HL-60/S4 treated with phorbol 12-myristate 13-acetate at 8.2 ng/mL for 4 days and 3 days (cell line): ENCODE measurements at regions not wholly inside any gene's neighbourhood (a gene's known extent, or its start where the extent isn't known, plus 50 kb on each side); places are given as distances from the start of the nearest gene placed in this dataset.

Source experiments
- in situ Hi-C: fragments of 300-500 bp; cut with MboI; formaldehyde crosslinking; loops from 2 replicates; pipeline ENCODE4 v1.15.0; 2022; ENCODE audit warnings: low sequenced_read_pairs

- in situ Hi-C loops: no loop called here
Observed at GRCh38 chr15:94745371-94745770, 514.0 kb downstream of the MCTP2 start.

DNA sequence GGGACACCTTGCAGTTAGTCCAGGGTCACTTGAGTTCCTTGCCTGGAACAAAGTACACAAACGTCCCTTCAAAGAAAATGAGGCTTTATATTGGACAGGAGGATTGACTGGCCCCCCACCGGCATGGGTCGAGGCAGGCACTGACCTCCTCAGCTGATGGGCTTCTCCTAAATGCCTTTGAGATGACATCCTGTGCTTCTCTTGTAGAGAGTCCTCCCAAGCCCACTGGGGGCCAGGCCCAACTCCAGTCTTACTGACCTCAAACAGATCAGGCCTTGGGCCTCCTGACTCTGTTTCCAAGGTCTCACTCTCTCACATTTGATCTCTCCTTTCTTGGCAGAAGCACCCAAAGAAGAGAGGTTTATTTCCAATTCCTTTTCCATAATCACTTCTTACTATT, 516.1 kb downstream of the MCTP2 start:
- in situ Hi-C loops: no loop called here

- in situ Hi-C loops: no loop called here
Observed at GRCh38 chr15:94749811-94750617, 518.7 kb downstream of the MCTP2 start.

- in situ Hi-C loops: no loop called here
Observed at GRCh38 chr15:94760348-94760747, 529.0 kb downstream of the MCTP2 start.

GRCh38 chr15:94761574-94761973, 530.2 kb downstream of the MCTP2 start:
- in situ Hi-C loops: no loop called here

DNA sequence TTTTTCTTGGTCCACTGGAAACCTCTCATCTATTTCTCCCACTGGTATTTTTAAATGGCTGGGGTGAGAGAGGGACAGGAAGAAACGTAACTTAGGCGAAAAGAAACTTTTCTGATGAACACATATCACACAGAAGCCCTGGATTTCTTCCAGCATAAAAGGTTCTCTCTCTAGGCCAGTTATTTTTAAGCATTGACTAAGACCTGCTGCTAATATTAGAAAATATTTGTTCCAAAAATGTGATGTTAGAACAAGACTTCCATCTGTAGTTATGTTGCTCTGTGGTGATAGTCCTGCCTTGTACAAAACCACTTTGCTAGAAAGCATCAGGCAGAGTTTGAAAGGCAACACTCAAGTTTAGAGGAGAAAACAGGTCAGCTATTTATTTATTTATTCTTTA, 537.7 kb downstream of the MCTP2 start:
- in situ Hi-C loops: no loop called here

GRCh38 chr15:94770199-94770598, 538.8 kb downstream of the MCTP2 start:
- in situ Hi-C loops: no loop called here

GRCh38 chr15:94777037-94777436, 545.7 kb downstream of the MCTP2 start:
- in situ Hi-C loops: no loop called here

DNA sequence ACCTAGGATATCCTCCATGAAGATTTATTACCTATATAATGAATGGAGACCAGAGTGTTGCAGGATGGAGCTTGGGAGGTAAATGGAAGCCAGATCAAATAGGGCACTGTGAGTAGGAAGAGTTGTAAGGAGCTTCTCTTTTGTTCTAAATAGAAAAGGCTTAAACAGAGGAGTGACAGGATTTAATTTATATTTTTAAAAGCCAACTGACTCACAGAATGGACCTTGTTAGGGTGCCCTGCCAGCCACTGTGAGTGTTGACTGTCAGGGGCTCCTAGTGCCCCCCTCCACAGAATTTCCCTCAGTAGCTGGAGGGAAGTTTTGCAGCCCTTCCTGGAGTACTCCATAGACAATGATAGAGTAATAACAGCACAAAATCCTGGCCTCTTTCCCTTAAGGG, 547.5 kb downstream of the MCTP2 start:
- in situ Hi-C loops: no loop called here

DNA sequence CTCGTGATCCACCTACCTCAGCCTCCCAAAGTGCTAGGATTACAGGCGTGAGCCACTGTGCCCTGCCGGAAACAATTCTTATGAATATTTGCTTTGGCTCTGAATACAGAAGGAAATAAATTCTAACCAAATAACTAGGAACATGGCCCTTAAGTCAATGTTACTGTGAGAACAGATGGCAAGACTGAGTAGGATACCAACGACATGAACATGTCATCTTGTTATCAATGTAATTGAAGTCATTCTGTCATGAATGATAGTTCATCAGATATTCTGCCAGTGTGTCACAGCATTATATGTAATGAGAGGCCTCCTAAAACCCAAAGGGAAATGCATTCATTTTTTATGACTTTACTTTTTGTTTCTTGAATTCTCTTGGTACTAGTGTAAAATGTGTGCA, 548.8 kb downstream of the MCTP2 start:
- in situ Hi-C loops: no loop called here

DNA sequence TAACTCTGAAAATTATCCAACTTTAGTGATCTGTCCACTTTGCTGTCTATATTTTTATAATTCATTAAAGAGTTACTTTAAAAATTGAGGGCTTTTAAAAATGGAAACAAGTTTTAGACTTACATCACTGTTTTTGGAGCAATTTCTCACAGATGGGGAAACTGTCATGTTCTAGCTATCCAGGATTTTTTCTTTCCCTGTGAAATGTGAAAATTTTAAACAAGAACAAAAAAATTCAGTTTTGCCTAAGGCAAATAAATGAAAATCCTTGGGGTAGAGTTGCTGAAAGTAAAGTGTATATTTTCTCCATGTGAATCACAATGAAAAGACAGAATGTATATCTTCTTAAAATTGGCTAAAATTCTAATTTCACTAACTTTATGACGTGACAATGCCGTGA, 553.7 kb downstream of the MCTP2 start:
- in situ Hi-C loops: no loop called here

DNA sequence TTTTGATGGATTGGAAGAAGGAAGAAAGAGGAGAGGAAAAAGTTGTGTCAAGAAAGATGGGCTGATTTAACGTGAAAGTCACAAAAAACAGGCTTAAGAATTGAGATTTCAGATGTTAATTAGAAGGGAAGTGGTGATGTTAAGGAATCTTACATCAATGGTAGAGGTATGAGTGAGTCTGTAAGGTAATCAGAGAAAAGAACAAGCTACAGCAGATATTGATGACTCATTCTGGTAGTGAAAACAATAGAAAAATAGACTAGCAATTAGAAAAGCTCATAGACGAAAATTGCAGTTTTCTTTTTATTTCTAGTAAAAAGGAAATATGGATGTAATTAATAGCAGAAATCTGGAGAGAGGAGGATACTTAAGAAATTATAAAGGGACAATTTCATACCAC, 559.6 kb downstream of the MCTP2 start:
- in situ Hi-C loops: no loop called here

DNA sequence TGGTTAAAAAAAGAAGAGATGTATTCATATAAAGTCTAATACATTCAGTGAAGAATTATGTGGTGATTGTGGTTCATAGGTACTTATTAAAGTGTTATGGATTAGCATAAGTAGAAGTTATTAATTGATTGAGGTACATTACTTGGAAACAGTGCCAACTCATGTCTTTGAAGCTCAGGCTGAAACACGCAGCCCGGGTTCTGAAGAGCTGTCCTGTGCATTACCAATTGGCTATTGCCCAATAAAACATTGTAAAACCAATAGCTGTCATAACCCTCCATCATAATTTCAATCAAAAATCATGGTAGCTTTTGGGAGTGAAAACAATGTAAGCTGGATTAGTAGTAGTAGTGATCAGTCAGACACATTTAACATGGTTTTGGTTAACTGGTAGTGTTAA, 560.1 kb downstream of the MCTP2 start:
- in situ Hi-C loops: no loop called here

DNA sequence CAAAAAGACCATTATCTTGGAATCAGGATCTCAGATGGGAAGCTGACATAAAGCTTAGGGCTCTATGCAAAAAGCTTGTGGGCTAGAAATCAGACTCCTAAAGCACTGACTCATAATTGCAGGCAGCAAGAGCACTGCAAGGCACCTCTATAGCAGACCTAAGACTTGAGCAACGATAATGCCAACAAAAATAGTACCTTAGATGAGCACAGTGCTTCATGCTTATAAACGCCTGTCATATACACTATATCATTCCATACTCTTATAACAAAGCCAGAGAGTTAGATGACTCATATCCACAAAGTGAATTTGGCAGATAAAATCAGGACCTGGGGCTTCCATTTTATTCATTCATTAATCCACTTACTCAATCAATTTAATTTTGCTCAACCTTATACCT, 560.8 kb downstream of the MCTP2 start:
- in situ Hi-C loops: no loop called here

DNA sequence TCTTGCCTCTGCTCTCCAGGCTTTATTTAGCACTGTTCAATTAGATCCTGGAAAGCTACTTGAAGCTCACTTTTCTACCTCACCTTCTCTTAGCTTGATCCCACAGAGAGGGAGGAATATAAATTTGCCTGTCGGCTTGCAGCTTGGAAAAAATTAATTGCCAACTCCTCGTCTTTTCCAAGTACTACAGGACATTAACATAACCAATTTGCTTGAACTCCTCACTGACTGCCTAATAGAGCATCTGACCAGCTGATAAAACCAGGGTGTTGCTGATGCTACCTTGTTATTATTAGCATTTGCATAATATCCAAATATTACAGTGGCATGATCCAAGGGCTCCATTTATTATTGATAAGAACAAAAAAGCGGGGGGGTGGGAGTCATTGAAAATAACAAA, 561.8 kb downstream of the MCTP2 start:
- in situ Hi-C loops: no loop called here

GRCh38 chr15:94793641-94794040, 562.3 kb downstream of the MCTP2 start:
- in situ Hi-C loops: no loop called here

GRCh38 chr15:94804613-94805012, 573.3 kb downstream of the MCTP2 start:
- in situ Hi-C loops: no loop called here

GRCh38 chr15:94815110-94815731, 583.9 kb downstream of the MCTP2 start:
- in situ Hi-C loops: no loop called here

- in situ Hi-C loops: no loop called here
Observed at GRCh38 chr15:94815914-94816313, 584.6 kb downstream of the MCTP2 start.

DNA sequence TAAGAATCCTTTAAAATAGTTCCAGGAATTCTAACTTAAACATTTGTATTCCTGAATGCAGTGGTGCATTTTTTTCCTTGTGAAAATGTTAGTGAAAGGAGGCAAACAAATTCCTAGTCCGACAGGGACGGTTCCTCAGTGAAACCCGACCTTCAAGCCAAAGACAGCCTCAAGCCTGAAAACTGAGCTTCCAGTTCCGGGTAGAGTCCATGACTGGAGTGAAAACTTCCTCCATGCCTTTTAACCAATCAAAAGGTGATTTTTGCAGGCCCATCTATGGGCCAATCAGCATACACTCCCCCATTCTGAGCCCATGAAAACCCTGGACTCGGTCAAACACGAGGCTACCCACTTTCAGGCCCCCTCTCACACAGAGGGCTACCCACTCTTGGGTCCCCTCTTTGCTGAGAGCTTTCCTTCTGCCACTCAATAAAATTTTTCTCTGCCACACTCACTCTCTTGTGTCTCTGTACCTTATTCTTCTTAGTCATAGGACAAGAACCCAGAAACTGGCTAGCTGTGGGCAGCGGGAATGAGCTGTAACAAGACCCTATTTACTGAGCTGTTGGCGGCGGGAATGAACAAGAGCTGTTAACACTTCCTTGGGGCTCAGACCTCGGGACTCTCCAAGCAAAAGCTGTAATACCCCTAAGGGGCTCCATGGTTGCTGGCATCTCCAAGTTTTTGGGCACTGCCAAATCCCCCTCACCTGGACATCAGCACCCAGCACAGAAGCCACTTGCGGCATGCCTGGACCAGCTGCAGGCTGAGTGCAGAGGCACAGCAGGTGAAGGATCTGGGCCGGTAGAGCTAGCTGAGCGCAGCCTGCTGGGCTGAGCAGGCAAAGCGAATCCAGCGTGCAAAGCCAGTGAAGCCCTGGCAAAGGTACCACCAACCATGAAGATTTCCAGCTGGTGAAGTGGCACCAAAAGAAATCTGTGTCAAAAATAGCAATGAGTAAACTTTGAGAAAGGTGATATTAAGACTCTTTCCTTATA, 598.8 kb downstream of the MCTP2 start:
- in situ Hi-C loops: no loop called here

DNA sequence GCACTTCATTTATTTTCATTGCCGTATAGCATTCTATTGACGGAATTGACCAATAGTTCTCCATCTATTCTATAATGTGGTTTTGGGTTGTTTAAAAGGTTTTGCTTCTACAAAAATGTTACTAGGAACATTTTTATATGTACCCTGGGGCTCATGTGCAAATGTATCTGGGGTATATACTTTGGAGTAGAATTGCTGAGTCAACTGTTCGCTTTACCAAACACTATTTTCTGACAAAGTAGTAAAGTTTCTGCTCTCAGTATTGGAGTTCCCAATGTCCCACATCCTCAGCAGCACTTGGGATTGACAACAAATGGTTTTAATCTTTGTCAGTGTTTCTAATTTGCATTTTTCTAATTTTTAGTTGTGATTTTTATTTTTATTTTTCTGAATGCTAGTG, 602.6 kb downstream of the MCTP2 start:
- in situ Hi-C loops: no loop called here
